Left cardiac atrium (tissue), 4 donors: ENCODE measurements at regions not wholly inside any gene's neighbourhood (a gene's known extent, or its start where the extent isn't known, plus 50 kb on each side); places are given as distances from the start of the nearest gene placed in this dataset.
A peak's percentile ranks its signal among the peaks of the same experiment; 100 is the strongest.

ENCODE experiments used
- ATAC-seq, 2 donors: fragments of 200-7000 bp; cut with Tn5 transposase; one replicate each; pipeline ENCODE4 v1.9.1; 2020; ENCODE audit warnings: mild to moderate bottlenecking in 2 of 2, moderate library complexity in 2 of 2
- DNase-seq: peaks from one replicate; pipeline ENCODE4 v3.0.0-alpha.2; 2020
- intact Hi-C, 2 donors: fragments of 100-400 bp; cut with DNase I; formaldehyde crosslinking; loops; one replicate each; pipeline versions ENCODE4 v1.14.1 to v1.15.1; 2022 to 2023
- donor health status: DM: no; HTN: yes; CAD: no.
- donor health status: DM: no; HTN: yes; CAD: no; lungs with severe emphysema.
- donor health status: DM: yes; HTN: yes; CAD: no.
- donor health status: Dilated cardiomyopathy.

DNA sequence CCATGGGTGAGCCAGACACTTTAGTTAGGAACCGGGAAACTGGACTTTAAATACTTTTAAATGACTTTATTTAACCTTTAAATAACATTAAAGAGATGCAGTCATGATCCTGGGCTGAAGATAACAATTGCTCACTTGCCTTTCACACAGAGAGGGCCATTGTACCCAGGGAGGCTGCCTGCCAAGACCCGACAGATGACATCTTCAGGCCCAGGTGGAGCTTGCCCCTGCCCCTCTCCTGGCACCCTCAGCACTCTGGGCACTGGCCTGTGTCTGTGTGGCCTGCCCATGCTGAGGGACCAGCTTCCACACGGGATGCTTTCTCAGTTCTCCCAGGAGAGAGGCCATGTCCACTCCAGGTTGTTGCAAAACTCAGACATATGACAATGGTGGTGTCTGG lies 216.4 kb upstream of the MYT1L start:
- DNase-seq (no peak), ATAC-seq (no peak)
- intact Hi-C loops, result no loop called here

DNA sequence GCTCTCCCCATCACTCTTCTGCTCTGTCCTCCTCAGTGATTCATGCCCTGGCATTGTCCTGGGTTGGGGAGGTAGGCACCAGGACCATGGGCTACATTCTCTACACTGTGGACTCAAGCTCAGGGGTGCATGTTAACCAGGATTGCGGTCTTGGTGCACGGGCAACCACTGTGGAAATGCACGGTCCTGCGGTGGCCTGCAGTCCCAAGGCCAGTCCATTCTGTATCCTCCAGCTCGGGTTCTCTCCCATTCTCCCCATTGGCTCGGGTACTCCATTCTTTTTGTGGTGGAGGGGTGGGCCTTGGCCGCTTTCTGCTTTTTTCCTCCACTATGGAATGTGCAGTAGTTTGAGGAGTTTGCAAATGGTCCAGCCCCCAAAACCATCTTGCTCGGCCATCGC lies 215.0 kb upstream of the MYT1L start:
- intact Hi-C loops, result no loop called here
- no peak for DNase-seq
- no peak for ATAC-seq

DNA sequence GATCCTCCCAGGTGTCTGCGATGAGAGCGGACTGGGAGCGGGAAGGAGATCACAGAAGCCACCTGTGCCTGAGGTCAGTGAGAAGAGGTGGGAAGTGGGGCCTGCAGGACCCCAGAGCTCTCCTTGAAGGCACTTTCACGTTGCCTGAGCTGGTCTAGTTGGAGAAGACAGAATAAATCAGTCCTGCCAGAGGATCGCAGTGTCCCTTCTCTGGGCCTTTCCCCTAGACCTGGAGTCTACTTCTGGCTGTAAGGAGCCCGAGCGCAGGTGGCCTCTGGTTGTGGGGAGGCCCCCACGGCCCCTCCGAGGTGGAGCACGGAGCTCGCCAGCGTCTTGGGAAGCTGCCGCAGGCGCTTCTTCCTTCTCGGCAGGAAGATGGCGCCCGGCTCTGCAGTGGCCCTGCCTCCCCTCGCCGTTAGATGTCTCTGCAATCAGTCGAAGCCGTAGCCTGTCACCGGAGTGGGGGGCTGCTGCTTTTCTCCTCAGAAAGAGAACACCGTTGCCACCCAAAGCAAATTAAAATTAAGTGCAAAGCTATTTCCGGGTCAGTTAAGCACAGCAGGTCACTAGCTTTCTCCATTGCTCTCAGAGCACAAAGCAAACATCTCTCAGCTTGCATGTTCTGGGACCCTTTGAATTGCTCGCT lies 212.0 kb upstream of the MYT1L start:
- no peak for DNase-seq
- no peak for ATAC-seq
- intact Hi-C loops, result no loop called here

DNA sequence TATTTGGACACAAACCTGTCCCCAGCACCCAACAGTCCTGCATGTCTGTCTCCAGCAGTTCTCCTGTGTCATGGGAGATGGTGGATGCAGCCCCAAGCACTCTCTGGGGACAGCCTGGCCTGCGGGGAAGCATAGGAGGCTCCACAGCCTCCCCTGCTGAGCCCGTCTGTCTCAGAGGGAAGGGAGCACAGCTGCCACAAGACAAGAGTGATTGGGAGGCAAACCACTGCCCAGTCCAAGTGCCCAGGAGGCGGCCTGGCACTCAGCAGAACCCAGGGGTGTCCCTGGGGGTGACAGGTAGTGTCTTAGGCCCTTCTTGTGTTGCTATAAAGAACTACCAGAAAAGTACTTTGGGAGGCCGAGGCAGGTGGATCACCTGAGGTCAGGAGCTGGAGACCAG lies 211.2 kb upstream of the MYT1L start:
- DNase-seq (no peak), ATAC-seq (no peak)
- intact Hi-C loops, result no loop called here

DNA sequence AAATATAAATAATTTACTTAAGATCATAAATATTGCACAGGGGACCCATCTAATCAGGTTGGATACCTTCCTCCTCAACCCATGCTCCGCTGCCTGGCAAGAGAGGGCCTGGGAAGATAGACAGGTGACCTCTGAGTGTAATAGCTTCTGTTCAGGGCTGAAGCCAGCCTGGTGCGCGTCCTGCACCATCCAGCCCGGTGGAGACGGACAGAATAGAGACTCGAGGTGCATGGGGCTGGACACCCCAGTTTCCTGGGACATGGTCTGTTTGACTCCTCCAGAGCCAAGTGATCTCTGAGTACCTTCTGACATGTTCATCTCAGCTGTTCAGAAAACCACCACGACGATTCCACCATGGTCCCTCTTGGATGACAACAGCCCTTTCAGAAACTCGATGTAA lies 209.3 kb upstream of the MYT1L start:
- intact Hi-C loops, result no loop called here
- DNase-seq (no peak), ATAC-seq (no peak)

DNA sequence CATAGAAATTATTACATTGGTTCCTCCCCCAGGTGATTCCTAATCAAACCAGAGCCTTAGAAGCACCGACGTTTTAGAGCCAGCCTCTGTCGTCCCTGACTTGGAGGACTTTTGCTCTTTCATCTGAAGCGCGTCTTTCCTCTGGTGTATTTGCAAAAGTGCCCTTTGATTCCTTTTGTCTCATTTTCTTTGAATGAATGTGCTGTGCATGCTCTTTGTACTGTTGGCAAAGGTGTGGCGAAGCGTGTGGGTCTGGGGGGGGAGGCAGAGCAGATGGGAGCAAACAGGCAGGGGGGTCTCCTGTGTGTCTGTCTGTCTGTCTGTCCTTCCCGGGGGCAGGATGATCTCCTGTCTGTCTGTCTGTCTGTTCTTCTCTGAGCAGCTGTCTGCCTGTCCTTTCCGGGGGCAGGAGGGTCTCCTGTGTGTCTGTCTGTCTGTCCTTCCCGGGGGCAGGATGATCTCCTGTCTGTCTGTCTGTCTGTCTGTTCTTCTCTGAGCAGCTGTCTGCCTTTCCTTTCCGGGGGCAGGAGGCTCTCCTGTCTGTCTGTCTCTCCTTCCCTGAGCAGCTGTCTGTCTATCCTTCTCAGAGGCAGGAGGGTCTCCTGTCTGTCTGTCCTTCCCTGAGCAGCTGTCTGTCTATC lies 205.5 kb upstream of the MYT1L start:
- intact Hi-C loops, result no loop called here
- DNase-seq (no peak), ATAC-seq (no peak)

DNA sequence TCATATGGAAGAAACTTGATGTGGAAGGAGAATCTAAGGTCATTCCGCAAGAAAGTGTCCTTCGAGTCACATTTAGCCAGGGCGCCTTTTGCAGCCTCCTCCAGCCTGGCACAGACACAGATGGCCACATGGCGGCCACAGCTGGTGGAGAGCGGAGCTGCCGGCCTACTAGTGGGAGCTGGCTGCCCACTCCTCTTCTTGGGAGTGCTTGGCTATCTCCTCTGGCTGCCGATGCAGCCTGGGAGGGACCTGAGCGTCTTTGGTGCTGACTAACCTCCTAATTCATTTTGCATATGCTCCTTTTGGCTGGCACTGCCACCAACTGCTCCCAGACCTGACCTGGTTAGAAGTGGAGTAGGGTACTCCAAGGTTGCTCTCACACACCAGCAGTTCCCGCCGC lies 199.3 kb upstream of the MYT1L start:
- intact Hi-C loops, result no loop called here
- ATAC-seq (no peak), DNase-seq (no peak)

DNA sequence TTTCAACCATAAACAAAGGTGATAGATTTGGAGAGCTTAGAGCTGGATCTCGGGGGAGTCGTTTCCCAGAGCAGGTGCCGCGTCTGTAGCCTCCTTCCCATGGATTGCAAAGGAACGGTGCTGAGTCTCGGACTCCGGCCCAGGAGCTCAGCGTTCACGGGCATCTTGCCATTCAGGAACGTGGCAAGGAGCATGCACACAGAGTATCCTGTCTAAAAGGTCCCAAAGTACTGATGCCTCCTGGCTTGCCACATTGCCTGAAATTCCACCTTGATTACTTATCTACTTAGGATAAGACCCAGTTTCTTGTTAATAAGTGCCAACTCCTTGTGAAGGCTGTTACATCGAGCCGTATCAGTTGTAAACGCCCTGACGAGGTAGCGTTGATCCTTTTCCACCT lies 197.8 kb upstream of the MYT1L start:
- intact Hi-C loops, result no loop called here
- ATAC-seq, result no peak
- no peak for DNase-seq

DNA sequence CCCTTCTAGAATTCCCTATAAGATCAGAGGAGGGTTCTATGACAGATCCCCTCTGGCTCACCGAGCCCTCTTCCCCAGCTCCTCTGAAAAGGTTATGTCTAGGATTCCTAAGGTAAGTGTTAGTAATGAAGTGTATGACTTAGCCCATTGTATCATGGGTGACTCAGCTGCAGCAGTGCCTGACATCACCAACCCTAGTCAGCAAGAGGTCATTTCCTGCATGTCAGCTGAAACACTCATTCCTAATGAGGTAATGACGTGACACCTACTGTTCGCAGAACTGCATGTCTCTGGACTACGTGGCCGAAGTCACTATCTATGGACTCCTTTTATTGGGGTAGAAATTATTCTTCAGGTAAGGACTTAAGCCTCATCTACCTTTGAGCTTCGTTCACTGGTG lies 196.1 kb upstream of the MYT1L start:
- ATAC-seq (no peak), DNase-seq (no peak)
- intact Hi-C loops, result no loop called here

DNA sequence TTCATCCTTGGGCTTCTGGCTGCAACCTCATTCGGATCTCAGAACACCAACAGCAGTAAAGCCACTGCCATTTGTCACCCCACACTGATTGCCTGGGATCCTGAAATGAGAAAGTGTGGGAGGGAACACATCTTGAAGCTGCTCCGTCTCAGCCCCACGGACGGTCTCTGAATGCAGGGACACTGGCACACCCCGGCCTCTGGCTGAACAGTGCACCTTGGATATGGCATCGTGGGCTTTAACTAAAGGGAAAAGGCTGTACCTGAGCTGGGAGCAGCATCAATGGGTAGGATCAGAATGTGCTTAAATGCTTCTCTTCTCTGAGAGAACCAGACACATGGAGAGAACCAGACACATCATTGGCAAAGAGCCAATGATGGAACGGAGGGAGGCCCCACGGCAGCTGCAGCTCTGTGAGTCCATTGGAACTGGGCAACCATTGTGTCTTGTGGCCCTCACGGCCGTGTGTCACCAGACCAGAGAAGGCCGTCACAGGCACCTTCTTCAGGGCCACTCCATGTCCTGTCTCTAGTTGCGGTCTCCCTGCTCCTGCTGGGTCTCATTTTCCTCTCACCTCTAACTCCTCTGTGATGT lies 193.4 kb upstream of the MYT1L start:
- intact Hi-C loops, result no loop called here
- DNase-seq (no peak), ATAC-seq (no peak)

DNA sequence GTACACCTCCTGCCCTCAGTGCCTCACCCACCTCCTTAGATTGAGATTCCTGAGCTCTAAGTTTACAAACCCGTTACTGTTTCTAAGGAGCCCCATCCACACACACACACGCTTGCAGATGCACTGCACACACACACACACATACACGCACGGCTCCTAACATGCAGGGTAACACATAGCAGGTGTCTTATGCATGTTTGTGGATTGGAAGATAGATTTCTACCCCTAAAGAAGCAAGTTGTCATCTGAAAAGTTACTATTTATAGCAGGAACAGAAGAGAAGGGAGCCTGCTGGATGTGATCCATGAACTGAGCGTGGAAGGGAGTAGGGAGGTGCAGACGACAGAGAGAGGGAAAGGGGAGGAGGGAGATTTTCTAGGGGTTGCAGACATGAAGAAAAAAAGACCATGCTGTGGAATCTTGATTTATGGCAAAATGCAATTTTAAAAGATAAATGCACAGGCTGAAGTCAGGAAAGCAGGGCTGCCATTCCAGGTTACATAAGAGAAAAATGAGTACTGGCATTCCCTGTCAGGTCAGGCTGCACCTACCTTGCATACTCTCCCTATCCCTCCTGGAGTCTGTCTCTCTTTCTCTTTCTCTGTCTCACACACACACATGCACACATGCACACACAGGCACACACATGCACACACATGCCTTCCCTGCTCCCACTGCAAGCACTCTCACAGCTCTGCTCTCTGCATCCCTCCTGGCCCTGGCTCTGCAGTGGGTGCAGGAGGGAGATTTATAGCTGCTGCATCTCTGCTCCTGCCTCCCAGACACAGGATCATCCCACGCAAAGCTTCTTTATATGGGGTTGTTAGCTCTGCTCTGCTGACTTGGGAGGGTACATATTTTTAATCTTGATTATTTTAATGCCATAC lies 192.6 kb upstream of the MYT1L start:
- ATAC-seq (no peak), DNase-seq (no peak)
- intact Hi-C loops, result no loop called here

DNA sequence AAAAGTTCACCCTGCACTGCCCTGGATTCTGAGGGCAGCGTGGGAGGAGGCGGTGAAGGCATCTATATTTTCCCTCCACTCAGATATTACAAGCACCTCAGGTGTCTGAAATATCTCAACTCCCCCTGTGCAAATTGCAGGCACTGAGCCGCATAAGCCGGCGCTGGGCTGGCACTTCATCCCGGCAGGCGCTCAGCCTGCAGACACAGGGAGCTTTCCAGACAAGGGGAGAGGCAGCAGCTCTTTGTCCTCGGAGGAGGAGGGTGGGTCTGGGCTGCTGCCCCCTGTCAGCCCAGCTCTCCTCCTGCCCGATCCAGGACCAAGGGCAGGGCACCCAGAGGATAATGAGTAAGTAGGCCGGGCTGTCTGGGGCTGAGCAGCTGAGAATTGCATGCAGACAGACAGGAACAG lies 189.3 kb upstream of the MYT1L start:
- intact Hi-C loops, result no loop called here
- DNase-seq, result no peak
- no peak for ATAC-seq

DNA sequence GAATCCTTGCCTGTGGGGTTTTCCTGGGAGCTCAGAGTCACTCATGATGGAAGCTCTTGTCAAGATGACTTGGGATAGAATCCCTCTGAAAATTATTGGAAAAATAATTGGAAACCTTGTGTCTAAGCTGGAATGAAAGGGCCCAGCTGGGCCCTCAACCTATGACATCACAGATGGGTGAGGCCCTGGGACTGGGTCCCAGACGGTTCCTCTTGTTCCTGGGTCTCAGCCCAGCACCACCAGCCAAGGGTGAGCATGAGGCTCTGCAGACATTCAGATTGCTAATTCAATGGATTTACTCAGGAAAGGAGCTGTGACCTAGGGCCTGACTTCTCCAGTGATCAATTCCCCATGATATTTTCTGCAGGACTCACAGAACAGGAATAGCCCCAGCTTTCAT lies 188.3 kb upstream of the MYT1L start:
- DNase-seq (no peak), ATAC-seq (no peak)
- intact Hi-C loops, result no loop called here

DNA sequence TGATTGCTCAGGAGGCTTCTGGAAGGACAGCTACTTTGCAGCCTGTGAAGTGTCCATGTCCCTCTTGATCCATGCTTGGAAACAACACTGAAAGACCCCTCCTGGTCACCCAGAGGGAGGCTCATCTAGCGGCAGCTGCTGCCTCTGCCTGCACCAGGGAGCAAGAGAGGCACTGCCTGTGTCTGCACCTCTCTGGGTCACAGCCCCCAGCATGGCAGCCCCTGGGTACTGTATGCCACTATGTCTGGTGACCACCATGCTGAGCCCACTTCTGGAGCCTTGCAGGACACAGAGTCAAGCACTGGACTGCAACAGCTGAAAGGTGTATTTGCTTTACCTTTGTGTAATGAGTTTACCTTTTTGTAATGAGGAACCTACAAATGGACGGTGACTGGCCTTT lies 186.3 kb upstream of the MYT1L start:
- ATAC-seq (no peak), DNase-seq (no peak)
- intact Hi-C loops, result no loop called here

DNA sequence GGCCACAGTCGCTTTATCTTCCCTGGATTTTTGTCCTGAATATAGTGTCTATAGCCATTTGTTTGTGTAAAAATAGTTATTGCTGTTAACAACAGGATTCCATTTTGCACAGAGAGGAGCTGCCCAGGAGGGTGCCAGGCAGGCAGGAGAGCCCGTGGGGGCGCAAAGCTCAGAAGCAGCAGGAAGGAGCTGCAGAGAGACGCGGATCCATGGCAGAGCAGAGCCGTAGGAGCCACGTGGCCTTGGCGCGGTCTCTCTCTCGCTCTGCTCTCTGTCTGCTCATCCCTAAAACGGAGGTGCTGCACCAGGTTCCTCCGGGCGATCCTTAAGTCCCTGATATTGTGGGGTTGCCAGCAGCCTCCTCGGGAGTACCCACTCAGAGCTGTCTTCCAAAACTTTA lies 185.3 kb upstream of the MYT1L start:
- intact Hi-C loops, result no loop called here
- DNase-seq (no peak), ATAC-seq (no peak)

DNA sequence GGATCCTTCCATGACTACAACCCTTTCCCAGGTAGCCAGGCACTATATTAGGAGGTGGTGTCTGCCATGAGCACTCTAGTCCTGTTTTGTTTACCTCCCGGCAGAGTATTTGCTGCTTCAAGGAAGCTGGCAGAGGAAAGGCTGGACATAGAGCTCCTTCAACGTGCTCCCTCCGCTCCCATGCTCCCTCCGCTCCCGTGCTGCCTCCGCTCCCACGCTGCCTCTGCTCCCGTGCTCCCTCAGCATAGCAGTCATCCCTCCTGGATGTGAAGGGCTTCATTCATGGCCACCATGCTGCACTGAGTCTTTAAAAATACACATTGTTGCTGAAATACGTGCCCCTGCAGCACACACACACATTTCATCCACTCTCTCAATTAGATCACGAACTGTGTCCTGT lies 181.9 kb upstream of the MYT1L start:
- DNase-seq, result no peak
- ATAC-seq, result no peak
- intact Hi-C loops, result no loop called here

DNA sequence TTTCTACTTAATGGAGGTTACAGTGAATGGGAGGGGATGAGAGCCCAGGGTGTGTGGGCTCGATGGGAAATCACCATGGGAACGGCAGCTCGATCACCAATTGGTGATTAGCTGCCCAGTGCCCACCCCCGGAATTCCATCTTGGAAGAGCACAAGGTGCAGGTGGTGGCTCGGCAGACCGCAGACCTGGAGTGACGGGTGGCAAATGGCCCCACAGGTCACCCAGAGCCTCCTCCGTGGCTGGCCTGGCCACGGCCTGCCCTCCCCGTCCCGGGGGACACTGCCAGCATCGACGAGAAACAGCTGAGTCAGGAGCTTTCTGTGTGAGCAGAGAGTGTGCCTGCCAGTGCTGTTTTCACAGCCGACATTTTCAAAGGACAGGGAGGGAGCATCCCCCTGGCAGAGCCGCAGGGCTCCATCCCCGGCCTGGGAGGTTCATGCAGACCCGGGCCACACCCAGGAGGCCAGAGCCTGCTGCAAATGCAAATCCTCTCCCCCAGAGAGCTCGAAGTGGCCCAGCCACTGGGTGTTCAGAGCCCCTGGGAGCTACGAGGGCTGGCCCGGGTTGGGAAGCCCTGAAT lies 176.4 kb upstream of the MYT1L start:
- DNase-seq (no peak), ATAC-seq (no peak)
- intact Hi-C loops, result no loop called here

DNA sequence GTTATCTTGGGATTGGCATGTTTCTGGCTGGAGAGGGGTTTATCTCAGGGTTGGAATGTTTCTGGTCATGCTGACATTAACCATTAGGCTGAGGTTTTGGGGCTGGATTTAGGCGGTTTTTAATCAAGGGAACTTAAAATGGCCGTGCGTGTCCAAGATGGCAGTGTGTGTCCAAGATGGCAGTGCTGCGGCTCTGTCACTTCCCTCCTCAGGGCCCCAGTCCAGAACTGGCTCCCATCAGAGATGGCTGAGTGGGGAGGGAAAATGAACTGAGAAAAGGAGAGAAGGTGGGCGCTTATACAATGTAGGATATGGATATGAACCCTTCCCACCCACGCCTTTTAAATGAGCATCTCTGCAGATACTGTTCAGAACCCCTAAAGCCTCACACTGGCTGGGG lies 175.5 kb upstream of the MYT1L start:
- intact Hi-C loops, result no loop called here
- DNase-seq, result no peak
- ATAC-seq, result no peak

DNA sequence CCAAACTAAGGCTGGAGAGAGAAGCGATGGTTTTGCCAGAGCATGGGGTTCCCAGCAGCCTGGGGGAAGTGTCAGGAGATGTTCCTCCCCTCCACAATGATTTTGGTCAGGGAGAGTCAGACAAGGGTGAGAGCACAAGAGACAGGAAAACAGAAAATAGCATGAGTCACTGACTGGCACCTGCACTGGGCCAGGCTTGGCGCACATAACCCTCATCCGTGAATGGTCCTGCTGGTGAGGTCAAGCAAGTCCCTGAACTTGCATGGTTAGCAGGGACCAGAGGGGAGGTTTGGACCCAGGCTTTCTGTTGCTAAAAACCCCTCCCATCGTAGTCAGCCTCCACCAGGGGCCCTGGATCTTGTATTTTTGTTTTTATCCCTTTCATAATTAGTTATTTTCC lies 174.5 kb upstream of the MYT1L start:
- no peak for DNase-seq
- intact Hi-C loops, result no loop called here
- no peak for ATAC-seq

DNA sequence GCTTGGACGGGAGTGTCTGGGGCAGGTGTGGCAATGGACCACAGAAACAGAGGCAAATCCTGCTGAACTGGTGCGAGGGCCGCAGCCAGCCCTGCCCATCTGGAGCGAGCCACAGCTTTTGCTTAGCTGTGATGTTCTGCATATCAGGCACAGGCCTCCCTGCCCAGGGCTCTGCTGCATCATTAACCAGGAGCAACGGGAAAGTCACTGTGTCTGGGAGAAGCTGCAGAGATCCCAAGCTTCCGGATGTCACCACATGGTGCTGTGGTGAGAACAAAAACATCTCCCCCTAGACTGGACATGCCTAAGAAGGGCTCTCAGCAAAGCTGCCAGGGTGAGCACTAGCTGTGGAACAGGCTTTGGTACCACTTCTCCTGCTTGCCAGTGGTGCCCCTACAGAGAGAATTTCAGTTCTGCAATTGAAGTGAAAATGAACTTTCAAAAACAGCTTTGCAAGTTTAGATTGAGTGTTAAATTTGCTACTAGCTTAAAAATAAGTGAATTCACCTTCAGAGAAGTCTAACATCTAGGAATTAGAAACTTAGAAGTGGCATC lies 172.9 kb upstream of the MYT1L start:
- DNase-seq (no peak), ATAC-seq (peak in 1 of 2 donors; percentile 41)
- intact Hi-C loops, result no loop called here
